SIG-M5 (cell line): ENCODE measurements at regions not wholly inside any gene's neighbourhood (a gene's known extent, or its start where the extent isn't known, plus 50 kb on each side); places are given as distances from the start of the nearest gene placed in this dataset.
A peak's percentile ranks its signal among the peaks of the same experiment; 100 is the strongest.

Source experiments
- DNase-seq: peaks from one replicate; lab custom pipeline; 2025; lab: John Stamatoyannopoulos, UW

DNA sequence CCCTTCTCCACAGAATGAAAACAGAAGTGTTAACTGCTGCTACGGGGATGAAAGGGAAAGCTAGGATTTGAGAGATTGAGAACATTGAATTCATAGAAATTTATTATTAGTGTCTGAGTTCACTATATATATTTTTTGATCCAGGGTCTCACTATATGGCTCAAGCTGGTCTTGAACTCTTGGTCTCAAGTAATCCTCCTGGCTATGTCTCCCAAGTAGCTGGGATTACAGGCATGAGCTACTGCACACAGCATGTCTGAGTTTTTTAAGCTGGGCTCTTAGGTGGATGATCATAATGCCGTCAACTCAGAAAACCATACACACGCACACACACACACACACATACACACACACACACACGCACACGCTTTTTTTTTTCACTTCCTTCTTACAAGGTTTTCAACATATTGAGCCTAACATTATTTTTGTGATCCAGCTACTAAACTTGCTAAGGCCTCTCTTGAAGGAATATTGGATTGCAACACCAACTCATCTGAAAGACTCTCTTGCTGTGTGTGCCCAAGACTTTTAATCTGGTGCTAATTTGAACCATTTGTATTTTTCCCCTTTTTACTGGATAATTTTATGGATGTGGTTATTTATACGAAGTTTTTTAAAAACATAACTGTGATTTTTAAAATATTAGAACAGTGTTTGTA is 1045.4 kb downstream of the DTWD2 start:
- no peak for DNase-seq

DNA sequence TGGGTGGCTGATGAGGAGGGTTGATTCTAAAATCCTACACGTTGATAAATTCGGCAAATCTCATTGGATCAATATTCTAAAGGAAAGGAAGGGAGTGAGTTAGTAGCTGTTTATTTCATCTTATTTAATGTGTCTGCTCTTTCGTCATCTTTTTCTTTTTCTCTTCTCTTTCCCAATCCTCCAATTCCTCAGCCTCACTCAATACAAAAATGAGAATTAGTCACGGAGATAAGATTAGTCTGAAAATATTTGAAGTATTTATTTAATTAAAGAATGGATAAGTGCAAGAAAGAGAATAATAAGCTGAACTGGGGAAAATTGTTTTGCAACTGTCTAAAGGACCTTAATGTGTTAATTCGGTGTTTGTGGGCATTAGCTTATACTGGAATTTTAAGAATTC is 1095.1 kb downstream of the DTWD2 start:
- no peak for DNase-seq

DNA sequence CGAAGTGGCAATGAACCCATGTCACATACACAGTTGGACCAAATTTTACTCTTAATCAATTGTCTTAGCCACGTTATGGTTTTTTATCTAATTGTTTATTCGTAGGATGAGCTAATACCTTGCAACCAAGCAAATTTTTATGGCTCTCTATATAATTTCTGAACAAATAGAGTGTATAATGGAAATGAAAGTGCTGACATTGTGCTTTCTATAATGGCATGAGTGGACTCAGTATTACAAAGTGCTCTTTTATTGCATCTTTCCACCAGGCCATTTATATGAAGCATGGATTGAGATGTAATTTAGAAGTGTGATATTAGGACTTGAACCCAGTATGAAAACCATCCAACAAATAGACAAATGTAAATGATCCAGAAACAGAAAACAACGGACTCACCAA is 1096.0 kb downstream of the DTWD2 start:
- DNase-seq = no peak

DNA sequence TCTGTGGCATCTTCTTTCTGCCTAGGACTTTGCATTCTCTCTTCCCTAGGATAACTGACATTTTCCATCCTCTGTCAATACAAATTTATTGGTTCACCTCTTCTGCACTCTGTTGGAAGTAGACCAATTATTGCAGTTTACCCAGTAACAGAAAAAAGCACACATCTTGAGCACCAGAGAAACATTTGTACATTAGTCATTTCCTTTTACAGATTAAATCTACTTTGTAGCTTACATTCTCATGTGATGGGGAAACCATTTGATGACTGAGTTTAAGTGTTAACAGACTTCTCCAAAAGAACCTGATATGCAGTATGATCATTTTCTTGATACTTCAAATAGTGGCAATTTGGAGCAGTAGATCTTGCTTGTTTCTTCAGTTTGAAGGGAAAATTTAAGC is 1098.8 kb downstream of the DTWD2 start:
- no peak for DNase-seq

DNA sequence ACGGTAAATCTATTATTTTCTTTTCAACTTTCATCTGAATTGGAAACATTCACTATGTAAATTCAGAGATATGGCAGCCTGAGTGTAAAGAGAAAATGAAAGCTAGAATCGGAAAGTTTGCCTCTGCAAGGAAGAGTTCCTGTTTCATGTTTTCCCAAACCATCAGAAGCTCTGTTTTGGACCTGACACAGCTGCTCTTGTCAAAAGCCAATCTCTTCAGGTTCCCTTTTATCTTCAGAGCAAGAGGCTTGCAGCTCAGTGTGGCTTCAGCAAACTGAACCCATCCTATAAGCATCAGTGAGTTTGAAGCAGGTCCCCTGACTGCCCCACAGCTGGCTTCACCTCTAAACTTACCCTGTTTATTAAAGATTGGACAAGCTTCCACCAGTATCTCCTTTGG is 1099.7 kb downstream of the DTWD2 start:
- no peak for DNase-seq

DNA sequence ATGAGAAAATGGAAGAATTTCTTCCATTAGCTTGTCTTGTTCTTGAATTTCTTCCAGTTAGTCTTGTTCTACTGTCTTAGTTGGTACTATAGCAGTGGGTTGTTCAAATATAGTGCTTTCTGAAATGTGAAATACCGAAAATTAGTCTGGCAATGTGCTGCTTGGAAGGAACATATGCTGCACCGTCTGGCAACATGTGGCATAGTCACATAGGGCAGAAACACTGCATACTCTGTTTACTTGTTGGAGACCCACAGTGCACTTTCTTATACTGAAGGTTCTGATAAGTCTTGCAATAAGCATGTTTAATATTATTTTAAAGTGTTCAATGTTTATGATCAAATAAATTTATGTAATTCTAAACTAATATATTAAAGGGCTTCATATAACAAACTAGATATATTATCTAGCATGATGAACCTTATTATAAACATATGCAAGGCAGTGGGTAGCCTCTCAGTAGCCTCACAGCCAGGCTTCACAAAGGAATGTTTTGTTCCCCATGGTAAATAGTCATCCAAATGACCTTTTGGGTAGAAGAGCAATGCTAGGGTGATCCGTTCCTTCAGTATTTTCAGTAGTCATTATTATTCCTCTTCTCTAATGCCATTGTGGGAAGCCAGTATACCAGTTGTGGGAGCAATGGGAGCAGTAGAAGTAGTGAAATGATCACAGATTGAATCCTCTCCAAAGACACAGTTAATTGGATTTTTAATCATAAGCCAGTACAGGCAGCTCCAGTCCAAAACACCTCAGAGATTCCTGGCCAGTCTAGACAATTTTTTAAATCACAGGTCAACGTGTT is 1106.7 kb downstream of the DTWD2 start:
- no peak for DNase-seq

DNA sequence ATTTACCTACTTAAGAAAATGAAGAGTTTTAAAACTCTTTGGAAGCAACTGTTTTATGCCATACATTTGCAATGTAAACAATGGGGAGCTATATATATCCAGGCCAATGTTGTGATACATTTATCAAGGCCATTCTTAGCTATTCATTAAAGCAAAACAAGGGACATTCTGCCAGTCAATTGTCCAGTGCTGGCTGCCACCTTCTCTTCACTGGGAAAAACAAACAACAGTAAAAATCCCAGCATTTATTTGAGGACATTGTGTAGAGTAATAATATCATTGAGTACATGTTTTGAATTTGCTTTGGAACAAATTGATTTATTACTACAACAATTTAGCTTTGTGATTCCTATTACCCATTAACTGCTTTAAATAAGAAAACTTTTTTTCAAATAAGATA is 1107.4 kb downstream of the DTWD2 start:
- DNase-seq = no peak

DNA sequence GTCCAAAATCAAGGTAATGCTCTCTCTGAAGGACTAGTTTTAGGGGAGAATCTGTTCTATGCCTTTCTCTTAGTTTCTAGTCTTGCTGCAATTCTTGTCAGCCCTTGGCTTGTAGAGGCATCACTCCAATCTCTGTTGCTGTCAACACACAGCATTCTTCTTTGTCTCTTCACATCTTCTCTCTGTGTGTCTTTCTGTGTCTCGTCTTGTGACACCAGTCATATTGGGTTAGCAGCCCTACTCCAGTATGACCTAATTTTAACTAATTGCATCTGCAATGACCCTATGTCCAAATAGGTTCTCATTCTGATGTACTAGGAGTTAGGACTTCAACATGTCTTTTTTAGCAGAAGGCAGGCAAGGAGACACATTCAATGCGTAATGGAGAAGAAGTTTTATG is 1110.6 kb downstream of the DTWD2 start:
- no peak for DNase-seq

DNA sequence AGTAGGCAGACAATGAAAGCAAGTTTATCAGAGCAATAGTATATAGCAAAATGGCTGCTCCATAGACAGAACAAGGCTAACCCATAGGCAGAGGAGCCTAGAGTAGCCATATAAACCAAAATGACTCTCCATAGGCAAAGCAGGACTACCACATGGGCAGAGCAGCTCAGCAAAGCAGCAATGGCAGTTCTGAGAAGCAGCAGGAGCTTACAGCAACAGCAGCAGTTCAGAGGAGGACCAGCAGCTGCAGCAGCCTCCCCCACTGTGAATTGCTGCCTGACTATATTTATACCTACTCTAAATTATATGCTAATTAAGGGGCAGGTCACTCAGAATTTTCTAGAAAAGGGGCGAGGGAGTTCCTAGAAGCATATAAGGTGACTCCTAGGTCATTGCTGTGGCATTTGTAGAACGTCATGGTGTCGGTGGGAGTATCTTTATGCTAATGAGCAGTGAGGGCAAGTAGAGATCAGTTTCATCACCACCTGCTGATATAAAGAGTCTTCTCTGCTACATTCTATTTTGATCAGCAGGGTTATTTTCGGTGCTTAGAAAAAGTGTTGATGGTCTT is 1115.5 kb downstream of the DTWD2 start:
- no peak for DNase-seq

DNA sequence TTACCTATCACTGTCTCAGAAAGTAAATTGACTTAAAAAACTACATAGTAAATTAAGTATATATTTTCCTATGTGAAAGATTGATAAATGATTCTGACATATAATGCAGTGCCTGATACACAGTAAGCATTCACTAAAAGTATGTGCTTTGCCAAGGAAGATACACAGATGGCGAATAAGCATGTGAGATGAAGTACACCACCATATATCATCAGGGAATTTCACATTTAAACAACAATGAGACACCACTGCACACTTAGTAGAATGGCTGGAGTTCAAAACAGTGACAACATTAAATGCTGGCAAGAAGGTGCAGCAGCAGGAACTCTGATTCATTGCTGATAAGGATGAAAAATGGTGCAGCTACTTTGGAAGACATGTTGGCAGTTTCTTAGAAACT is 1118.8 kb downstream of the DTWD2 start:
- DNase-seq = no peak

DNA sequence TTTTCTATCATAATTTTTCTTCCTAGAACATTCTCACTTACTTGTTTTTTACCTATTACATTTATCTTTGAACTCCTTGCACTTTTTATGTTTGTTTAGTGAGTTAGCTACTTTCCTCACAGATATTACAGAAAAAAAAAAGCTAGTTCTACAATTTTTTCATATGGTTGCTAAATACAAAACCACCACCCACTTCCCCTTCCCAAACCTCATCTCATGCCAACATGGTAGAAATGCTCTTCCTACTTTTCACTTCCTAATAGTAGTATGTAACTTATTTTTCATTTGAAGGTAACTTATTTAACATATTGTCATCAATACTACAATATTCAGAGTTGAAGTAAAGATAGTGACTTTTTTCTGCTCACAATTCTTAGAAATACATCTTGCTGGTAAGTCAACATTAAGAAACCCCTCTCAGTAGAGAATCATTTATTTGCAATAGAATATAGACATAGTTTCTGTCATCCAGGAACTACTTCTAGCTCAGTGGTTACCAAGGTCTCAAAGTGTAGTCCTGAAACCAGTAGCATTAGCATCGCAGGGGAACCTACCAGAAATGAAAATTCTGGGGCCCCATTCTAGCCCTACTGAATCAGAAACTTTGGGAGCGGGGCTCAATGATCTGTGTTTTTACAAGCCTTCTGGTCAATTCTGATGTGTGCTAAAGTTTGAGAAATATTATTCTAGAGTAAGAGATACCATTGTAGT is 1124.6 kb downstream of the DTWD2 start:
- DNase-seq = peak; percentile 26

DNA sequence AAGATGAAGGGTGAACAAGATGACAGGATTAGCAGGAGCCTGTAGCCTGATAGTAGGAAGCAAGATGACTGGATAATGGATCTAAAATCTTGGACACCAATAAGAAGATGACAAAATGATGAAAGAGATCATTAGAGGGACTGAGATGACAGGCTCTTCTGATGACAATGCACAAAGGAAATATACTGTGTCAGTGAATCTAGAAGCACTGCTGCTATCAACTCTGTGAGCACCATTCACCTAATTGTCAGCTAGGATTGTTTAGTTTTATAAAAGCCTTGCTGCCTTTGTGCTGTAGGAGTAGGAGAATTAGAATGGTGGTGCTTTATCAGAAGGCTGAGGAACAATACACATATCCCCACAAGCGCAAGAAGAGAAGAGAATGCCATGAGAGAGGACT is 1127.8 kb downstream of the DTWD2 start:
- no peak for DNase-seq

DNA sequence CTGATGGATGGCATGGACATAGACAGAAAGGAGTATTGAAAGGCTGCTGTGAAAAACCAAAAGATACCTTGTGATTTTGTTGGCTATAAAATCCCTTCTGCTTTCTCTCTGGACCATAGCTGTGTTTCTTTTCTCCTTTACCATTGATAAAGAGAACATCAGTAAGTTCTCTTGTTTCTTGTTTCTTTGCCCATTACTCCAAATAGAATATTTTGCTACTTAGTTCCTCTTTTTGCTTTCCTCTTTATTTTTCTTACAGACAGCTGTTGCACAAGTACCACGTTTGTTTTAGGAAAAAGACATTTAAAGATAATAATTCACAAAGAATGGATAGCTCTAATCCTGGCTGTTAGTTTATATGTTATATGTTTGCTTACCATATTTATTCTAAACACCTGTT is 1129.2 kb downstream of the DTWD2 start:
- peak; percentile 30 for DNase-seq

DNA sequence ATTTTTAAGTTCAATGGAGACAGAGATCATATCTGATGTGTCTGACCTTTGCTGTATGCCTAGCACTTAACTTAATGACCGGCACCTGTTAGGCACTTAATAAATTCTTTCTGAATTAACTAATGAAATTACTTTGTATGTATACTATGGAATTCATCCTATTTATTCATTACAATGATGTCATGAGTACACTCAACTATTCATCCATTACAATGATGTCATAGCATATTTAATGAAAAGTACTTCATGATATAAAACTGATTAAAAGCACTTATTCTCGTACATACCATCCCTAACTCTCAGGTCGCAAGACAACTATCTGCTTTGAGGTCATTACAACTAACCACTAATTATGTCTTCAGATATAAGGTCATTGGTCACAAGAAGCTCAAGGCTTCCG is 1131.6 kb downstream of the DTWD2 start:
- no peak for DNase-seq

DNA sequence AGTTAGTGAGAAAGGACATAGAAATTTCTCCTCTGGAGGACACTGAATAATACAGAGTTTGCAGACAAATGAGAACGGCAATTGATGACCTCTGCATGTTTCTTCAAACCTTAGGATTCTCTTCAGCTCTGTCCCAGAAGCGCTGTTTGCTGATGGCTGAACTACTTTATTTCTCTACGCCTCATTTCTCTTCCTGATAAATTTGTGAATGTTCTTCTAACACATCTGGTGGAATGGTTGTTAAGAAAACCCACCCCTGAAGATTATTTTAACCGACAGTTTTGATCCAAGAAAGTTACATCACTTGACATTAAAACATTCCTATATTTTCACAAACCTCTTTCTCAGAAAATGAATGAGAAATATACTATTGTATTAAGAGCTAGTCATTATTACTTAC is 1150.6 kb downstream of the DTWD2 start:
- no peak for DNase-seq

DNA sequence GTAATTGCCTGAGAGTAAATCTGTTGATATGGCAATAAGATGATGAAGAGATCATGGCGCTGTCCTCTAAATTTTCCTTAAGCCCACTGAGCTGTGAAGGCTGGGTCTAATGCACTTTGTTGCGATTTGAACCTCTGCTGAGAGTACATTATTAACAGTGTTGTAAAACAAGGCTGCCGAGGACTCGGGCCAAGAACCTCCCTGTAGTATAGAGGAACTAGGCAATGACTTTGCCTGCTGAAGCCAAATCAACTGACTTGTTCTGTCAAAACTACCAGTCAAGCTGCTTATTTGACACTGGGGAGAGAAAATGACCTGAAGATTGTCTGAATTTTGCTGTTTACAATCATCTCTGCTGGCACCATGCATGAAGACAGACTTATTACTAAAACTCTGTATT is 1154.7 kb downstream of the DTWD2 start:
- DNase-seq = no peak

DNA sequence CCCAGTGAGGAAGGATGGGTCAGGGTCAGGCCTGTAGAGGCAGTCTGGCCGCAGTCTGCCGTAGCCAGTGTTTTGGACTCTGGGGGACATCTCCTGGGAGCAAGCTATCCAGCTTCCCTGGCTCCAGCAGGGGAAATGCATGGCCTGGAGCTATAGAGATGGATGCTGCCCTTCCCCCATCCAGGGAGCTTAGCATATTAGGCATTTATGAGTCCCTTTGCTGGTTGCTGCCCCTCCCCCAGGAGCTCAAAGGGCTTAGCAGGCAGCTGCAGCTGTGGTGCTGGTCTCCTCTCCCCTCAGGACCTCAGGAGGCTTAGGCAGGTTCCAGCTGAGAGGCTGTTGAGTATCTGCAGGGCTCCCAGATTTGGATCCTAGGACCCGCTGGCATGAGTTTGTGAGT is 1158.7 kb downstream of the DTWD2 start:
- DNase-seq = no peak

DNA sequence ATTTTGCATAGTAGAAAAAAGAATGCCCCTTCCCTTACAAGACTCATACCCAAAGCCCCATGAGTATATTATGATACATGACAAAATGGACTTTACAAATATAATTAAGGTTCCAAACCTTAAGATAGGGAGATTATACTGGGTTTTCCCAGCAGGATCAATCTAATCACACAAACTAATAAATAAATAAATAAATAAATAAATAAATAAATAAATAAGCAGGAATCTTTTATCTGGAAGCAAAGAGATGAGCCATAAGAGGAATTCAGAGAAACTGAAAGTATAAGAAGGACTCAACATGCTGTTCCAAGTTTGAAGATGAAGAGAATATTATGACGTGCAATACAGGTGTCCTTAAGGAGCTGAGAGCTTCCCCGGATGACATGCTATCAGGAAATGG is 1174.5 kb downstream of the DTWD2 start:
- DNase-seq = no peak

DNA sequence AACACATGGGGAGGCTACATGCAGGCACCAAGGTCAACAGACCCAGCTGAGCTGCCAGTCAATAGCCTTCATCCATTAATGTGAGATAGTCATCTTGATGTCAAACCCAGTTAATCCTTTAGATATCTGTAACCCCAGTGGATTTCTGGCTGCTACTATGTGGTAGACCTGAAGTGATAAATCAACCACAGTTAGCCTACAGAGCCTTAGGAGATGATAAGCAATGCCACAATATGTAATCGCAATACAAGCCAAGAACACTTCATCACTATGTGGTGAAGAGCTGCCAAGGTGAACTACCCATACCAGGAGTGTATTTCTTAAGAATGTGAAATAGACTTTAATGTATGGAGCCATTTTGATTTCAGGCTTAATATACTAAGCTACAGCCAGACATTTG is 1175.5 kb downstream of the DTWD2 start:
- DNase-seq = no peak

DNA sequence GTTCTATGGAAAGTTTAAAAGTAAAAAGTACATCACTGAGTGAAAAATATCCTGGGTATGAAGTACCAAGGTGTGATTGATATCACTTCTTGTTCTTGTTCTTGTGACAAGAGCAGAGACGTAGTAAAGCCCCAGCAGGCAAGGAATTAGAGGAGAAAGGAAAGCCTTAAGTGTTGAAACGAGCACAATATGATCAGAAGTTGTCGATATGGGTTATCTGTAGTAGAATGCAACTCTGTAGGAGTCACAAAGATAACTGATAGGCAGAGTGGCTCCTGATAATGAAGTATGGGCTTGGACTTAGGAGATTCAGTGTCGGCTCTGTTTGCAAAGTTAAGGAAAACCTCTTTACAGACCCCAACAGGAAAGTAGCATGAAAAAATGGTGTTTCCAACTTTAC is 1179.1 kb downstream of the DTWD2 start:
- DNase-seq = no peak

DNA sequence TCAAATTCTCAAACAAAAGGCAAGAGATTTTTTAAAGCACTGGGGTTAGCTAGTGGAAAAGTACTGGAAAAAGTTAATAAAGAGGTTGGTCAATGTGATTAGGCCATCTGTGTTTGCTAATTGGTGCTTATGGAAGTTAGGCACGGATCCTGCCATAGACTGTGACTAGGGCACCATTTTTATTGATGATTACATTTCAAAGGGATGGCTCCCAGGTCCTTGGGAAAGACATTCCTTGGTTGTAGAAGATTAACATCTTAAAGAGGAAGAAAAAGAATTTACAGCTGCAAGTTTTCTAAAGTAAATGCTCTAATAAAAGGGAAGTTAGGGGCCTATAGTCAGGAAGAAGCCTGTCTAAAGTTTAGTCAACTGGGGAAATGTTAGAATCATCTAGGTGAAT is 1183.3 kb downstream of the DTWD2 start:
- no peak for DNase-seq

DNA sequence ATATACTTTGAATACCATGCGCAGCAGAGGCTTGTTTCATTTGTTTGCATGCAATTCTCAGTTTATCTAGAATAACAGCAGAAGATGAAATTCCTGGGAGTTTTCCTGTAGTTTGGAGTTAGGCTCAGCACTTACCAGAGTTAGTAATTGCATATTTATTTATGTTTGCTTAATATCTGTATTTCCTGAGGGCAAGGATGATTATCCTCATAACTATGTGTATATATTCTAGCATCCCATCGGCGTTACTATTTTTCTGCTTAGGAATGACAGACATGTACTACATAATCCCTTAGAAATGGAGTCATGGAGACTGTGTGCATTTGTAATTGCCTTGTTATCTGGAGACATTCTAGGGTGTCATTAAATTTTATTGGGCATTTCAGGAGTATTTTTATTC is 1184.8 kb downstream of the DTWD2 start:
- DNase-seq = no peak

DNA sequence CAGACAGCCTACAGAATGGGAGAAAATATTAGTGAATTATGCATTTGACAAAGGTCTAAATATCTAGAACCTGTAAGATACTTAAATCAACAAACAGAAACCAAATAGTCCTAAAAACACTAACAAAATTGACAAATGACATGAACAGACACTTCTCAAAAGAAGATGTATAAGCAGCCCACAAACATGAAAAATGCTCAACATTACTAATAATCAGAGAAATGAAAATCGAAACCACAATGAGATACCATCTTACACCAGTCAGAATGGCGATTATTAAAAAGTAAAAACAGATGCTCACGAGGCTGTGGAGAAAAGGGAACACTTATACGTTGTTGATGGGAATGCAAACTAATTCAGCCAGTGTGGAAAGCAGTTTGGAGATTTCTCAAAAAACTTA is 1186.8 kb downstream of the DTWD2 start:
- no peak for DNase-seq
